C4-2B (cell line): ENCODE measurements at regions not wholly inside any gene's neighbourhood (a gene's known extent, or its start where the extent isn't known, plus 50 kb on each side); places are given as distances from the start of the nearest gene placed in this dataset.

ENCODE experiments used
- CTCF ChIP-seq: fragments of 450-650 bp; conservative IDR thresholded peaks from 2 replicates; pipeline ENCODE4 v1.5.1; 2017; ENCODE audit warnings: mild to moderate bottlenecking
- ZFX ChIP-seq: fragments of 450-650 bp; IDR thresholded peaks from 2 replicates; pipeline ENCODE4 v1.6.1; 2017

DNA sequence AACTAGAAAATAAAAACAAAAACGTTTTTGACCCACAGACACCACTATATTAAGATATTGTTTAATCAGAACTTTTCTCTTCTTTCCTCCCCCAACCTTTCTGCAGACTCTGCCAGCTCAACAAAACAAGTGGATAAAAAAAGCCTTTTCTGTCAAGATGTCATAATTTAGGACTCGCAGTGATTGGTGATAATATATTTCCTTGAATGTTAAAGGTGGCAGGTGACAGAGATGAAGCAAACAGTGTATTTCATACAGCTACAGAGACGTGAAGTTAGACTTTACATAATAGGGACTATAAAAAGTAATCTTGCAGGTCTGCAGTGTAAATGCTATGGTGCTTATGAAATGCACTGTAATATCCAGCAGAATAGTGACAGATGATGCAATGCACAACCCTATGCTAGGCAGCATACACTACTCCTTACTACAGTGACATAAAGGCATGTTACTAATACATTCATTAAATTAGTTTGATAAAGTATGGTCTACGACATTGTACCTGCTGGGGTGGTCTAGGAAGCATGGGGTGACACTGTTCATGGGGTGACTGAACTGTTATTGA, 326.7 kb upstream of the GRAMD2B start:
- no peak for TF ChIP-seq CTCF
- no peak for TF ChIP-seq ZFX
